Activated CD4-positive, alpha-beta T cell treated with anti-CD3 and anti-CD28 coated beads, Interleukin-2, Interleukin-4, amounts not matched to agents 100 ng/mL and 50 ng/mL, durations not matched to agents 16 hours and 8 hours (primary cell): ENCODE measurements at regions not wholly inside any gene's neighbourhood (a gene's known extent, or its start where the extent isn't known, plus 50 kb on each side); places are given as distances from the start of the nearest gene placed in this dataset.

Experiments used
- DNase-seq: peaks from one replicate; pipeline ENCODE4 v3.0.0-alpha.2; 2020; ENCODE audit warnings: low spot score

GRCh38 chr5:135248801-135249231 is 150.2 kb downstream of the MACROH2A1 start:
- no peak for DNase-seq

GRCh38 chr5:135246923-135247795 is 151.9 kb downstream of the MACROH2A1 start:
- DNase-seq: peak; percentile 4

- DNase-seq: no peak
These were observed 152.5 kb downstream of the MACROH2A1 start for GRCh38 chr5:135246605-135246922.

- no peak for DNase-seq
These were observed 153.2 kb downstream of the MACROH2A1 start for GRCh38 chr5:135245521-135246499.

- no peak for DNase-seq
These were observed 154.4 kb downstream of the MACROH2A1 start for GRCh38 chr5:135244620-135245021.

GRCh38 chr5:135243556-135244285 is 155.3 kb downstream of the MACROH2A1 start:
- no peak for DNase-seq

GRCh38 chr5:135242866-135243555 is 156.0 kb downstream of the MACROH2A1 start:
- DNase-seq: no peak

- no peak for DNase-seq
These were observed 156.8 kb downstream of the MACROH2A1 start for GRCh38 chr5:135242021-135242865.

- DNase-seq: no peak
These were observed 157.5 kb downstream of the MACROH2A1 start for GRCh38 chr5:135241536-135241935.

GRCh38 chr5:135240781-135241360 is 158.2 kb downstream of the MACROH2A1 start:
- DNase-seq: no peak

GRCh38 chr5:135240283-135240633 is 158.8 kb downstream of the MACROH2A1 start:
- DNase-seq: no peak

- no peak for DNase-seq
These were observed 159.4 kb downstream of the MACROH2A1 start for GRCh38 chr5:135239453-135240282.

- DNase-seq: no peak
These were observed 160.2 kb downstream of the MACROH2A1 start for GRCh38 chr5:135238622-135239452.

GRCh38 chr5:135237748-135238103 is 161.3 kb downstream of the MACROH2A1 start:
- no peak for DNase-seq

GRCh38 chr5:135236908-135237747 is 161.9 kb downstream of the MACROH2A1 start:
- DNase-seq: no peak

GRCh38 chr5:135236228-135236907 is 162.7 kb downstream of the MACROH2A1 start:
- DNase-seq: no peak
